GM21619 (cell line): ENCODE measurements at regions not wholly inside any gene's neighbourhood (a gene's known extent, or its start where the extent isn't known, plus 50 kb on each side); places are given as distances from the start of the nearest gene placed in this dataset.
"Not testable (repeated sequence)": the region's sequence is repeated elsewhere in the genome, so short reads cannot be mapped to it uniquely, and the experiment has no call there.

Source experiments
- ATAC-seq: cut with Tn5 transposase; IDR thresholded peaks from one replicate; pipeline ENCODE4 v1.9.1; 2021; ENCODE audit not compliant: unreplicated experiment

DNA sequence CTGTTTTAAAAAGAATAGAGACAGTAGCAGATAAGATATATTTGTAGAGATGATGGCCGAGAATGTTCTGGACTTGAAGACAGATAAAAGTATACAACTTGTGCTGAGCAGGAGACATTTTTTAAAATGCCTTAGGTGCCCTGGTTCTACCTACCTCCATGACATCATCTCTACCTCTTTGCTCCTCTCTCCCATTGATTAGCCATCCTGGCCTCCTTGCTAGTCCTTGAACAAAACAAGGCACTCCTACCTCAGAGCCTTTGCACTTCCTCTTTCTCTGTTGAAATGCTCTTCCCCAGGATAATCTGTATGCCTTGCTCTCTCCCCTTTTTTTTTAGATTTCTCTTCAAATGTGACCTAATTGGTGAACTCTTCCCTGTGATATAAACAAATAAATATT is 92.6 kb upstream of the MAGI3 start:
- no peak for ATAC-seq

DNA sequence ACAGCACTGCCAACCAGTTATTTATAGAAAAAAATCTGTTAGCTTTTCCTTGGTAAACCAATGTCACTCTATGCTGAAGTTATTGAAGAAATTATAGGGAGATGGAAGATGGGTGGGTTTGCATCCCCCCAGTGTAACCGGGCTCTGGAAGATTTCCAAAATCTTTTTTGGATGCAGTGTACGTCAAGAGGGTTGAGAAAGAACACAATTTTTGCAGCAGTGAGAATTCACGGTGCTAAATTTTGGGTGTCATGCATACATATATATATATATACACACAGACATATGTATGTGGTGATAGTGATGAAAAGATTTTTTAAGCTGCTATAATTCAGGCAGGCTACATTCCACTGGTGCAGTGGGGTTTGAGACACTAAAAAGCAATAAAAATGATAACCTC is 91.4 kb upstream of the MAGI3 start:
- ATAC-seq: no peak

DNA sequence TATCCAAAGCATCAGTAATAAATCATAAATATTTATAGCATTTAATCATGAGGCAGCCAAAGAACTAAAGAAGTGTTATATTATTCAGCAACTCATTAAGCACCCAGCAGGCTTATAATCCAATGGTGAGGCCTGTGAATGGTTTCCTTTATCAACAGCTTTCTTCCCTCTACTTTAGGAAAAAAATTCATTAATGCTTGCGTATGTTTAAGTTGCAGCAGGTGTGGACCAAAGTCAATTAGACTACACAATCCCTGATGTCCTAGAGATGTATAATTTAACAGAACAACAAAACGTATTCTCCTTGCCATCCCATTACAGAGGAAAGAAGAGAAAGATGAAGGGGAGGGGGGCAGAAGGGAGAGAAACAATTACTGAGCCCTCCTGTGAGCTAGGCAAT is 87.7 kb upstream of the MAGI3 start:
- no peak for ATAC-seq

DNA sequence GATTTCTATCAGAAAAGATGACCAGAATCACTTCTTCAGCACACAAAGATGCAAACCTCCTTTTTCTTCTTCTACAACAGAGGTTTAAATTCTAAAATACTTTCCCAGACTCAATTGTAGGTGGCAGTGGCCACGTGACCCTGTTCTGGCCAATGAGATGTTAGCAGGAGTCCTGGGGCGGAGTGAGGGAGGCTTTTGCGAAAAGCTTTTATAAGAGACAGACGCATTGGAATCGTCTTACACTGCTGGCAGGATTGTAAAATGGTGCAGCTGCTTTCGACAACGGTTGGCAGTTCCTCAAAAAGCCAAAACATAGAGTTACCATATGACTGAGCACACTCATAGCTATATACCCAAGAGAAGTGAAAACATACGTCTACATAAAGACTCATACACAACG is 87.0 kb upstream of the MAGI3 start:
- ATAC-seq: no peak

DNA sequence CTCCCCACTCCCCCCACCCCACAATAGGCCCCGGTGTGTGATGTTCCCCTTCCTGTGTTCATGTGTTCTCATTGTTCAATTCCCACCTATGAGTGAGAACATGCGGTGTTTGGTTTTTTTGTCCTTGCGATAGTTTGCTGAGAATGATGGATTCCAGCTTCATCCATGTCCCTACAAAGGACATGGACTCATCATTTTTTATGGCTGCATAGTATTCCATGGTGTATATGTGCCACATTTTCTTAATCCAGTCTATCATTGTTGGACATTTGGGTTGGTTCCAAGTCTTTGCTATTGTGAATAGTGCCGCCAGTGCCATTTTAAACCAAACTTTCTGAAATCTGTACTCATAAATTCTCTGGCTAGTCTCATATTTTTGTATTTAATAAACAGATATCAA is 85.3 kb upstream of the MAGI3 start:
- not testable (repeated sequence) for ATAC-seq

DNA sequence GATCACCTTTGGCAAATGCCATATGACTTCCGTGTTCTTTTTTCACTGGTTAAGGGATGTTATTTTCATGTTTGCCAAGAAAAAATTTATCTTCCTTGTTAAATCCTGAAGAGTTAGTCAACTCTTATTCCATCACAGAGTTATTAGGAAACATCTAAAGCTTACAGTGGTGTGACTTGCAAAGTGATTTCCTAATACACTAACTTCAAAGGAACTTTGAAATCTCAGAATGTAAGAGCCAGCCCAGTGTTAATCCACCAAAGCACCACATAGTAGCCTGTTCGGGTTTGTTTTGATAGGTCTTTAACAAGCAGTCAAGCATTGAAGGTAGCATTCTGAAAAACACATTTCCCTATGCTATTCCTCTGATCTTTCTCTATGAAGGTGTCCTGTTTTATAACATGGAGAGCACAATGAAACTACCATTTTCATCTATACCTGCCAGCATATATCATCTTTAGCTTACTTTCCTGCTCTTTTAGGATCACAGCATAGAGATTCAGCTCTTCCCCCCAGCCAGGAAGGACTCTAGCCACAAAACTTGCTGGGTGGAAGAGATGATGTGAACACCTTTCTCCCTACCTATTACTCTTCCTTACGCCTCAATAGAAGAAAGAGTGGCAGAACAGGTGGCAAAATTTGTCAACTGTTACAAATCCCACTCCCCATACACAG is 82.4 kb upstream of the MAGI3 start:
- ATAC-seq: no peak

DNA sequence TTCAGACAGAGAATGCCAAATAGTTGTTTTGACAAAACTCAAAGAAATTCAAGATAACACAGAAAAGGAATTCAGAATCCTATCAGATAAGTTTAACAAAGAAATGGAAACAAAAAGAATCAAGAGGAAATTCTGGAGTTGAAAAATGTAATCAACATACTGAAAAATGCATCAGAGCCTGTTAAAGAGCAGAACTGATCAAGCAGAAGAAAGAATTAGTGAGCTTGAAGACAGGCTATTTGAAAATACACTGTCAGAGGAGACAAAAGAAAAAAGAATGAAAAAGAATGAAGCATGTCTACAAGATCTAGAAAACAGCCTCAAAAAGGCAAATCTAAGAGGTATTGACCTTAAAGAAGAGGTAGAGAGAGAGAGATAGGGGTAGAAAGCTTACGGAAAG is 77.7 kb upstream of the MAGI3 start:
- ATAC-seq: not testable (repeated sequence)

DNA sequence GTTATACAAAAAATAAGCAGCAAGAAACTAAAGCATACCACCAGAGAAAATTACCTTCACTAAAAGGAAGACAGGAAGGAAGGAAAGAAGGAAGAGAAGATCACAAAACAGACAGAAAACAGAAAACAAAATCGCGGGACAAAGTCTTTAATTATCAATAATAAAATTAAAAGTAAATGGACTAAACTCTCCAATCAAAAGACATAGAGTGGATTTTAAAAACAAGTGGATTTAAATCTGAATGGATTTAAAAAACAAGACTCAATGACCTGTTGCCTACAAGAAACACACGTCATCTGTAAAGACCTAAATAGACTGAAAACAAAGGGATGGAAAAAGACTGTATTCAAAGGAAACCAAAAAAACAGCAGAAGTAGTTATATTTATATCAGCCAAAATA is 75.7 kb upstream of the MAGI3 start:
- ATAC-seq: no peak

DNA sequence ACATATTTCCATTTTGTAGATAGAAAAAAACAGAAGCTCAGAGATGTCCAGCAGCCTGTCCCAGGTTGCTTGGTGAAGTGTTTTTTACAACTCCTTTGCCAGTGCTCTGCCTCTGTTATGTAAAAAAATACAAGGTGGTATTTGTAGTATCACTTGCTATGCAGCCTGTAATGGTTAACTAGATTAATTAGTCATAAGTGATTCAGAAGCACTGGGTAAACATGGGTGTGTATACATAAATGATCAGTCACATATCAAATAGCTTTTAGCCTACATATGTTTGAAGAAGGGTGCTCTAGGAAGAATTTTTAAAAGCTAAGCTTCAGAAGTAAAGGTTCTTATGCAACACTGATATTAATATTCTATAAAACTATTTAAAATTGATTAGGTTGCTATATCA is 70.0 kb upstream of the MAGI3 start:
- no peak for ATAC-seq

DNA sequence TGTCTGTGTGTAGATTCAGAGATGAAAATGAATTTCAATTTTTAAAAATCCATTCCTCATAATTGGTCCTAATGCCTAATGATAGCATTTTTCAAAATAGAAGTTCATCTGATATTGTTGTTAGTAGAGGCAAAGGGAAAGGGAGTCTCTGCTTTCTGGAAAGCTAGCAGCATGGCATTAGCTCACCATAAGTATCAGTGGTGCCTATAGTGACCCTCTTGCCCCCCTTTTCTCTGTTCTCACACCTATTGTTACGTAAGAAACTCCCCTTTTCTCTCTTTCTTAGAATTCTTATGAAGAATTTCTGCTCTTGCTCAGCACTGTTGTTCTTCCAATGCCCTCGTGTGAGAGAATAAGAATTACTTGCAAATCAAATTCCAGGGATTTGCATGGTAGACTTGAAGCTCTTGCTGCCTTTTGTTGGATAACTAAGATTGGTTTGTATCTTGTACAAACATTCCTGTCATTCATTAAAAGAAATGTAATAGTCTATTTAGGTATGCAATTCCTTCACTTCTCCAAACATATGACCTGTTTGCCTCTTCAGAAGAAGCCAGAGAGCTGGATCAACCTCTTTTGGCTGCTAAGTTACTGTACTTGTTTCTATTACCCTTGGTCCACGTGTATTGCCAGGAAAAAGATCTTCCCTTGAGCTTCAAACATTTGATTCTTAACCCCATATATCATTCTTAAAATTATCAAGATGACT is 69.2 kb upstream of the MAGI3 start:
- ATAC-seq: no peak

DNA sequence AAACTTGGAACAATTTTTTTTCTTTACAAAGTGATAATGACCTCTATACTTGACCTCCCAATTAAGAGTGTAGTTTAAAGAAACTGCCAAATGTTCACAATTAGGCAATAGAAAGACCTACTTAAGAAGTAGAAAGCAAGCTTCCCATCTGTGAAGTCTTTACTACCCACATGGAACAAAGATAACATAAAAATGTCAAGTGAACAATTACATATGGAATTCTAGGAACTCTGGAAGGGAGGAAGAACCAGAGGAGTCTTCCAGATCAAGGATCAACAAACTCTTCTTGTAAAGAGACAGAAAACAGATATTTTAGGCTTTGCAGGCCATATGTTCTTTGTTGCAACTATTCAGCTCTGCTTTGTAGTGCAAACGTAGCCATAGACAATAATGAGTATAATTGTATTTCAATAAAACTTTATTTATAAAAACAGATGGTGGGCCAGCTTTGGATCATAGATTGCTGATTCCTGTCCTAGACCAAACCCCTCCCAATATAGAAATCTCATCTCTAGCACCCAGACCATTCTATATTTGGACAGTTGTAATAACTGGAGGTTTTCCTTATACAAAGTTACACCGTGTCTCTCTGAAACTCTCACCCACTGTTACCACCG is 68.4 kb upstream of the MAGI3 start:
- no peak for ATAC-seq

DNA sequence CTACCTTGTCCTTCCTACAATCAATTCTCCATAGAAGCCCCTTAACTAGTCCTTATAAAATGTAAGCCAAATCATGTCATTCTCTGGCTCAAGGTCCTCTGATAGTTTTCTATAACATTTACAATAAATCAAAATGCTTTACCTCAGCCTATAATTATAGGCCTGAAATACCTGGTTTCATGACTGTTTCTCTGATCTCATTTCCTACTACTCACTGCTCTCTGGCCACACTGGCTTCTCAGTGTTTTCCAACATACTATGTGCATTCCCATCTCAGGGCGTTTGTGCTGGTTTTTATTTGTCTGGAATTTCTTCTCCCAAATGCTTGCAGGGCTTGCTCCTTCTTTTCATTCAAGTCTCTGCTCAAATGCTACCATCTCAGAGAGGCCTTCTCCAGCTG is 67.9 kb upstream of the MAGI3 start:
- ATAC-seq: no peak

DNA sequence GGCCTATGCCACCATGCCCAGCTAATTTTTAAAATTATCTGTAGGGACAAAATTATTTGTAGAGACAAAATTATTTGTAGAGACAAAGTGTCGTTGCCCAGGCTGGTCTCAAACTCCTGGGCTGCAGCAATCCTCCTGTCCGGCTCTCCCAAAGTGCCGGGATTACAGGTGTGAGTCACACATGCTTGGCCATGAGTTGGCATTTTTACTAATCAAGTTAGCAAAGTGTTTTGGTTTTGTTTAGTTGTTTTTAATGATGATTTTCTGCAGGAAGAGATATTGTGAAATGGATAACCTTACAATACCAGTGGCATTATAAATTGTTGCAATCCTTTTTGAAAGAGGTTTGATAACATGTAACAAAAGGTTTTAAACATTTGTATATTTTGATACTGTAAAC is 65.3 kb upstream of the MAGI3 start:
- ATAC-seq: no peak

DNA sequence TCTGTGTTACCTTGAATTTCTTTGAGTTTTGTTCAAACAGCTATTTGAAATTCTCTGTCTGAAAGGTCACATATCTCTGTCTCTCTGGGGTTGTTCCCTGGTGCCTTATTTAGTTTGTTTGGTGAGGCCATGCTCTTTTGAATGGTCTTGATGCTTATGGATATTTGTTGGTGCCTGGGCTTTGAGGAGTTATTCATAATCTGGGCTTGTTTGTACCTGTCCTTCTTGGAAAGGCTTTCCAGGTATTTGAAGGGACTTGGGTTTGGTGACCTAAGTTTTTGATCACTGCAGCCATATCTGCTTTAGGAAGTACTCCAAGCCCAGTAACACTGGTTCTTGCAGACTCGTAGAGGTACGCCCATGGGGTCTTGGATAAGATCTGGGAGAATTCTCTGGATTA is 63.3 kb upstream of the MAGI3 start:
- ATAC-seq: no peak

DNA sequence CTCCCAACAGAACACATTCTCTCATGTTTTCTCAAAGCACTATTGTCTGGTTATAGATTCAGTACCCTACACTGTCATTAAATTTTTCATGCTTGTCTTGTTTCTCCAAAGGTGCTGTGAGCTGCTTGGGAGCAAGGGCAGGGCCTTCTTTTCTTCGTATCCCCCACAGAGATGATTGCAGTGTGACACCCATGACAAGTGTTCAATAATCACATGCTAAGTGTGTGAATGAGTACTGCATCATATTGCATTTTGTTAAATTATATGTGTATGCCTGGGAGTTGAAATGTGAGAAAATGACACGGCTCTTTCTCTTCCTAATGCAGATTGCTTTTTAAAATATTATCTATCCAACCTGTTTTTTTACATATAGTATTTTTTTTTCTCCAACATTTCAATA is 57.3 kb upstream of the MAGI3 start:
- no peak for ATAC-seq

DNA sequence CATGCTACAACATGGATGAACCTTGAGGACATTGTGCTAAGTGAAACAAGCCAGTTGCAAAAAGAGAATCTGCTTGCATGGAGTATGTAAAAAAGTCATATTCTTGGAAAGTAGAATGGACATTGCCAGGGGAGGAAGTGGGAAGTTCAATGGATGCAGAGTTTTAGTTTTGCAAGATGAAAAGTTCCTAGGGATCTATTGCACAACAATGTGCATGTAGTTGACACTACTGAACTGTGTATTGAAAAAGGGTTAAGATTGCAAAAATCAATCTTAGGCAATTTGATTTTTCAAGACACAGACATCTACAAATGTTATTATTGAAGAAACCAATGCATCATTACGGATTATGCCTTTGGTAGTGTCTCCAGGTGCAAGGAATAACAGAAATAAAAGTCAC is 50.3 kb upstream of the MAGI3 start:
- ATAC-seq: no peak
